K562 (cell line): ENCODE measurements at regions not wholly inside any gene's neighbourhood (a gene's known extent, or its start where the extent isn't known, plus 50 kb on each side); places are given as distances from the start of the nearest gene placed in this dataset.

ENCODE experiments used
- CHD7 ChIP-seq: fragments of 200-600 bp; sonication (generic); IDR thresholded peaks from one replicate; pipeline ENCODE4 v1.6.1; 2012; ENCODE audit warnings: mild to moderate bottlenecking, low read depth, low read length, inconsistent platforms
- TCF3 ChIP-seq: sonication (generic); formaldehyde crosslinking; IDR thresholded peaks from 2 replicates; pipeline ENCODE4 v1.4.0; 2020; ENCODE audit warnings: mild to moderate bottlenecking, missing genetic modification reagents

- no peak for TF ChIP-seq CHD7
- no peak for TF ChIP-seq TCF3 (CRISPR knock-in tag)
Measured at GRCh38 chr14:44040561-44040960, 466.5 kb downstream of the FSCB start (continued).
